Gastrocnemius medialis (tissue), 4 donors: ENCODE measurements at regions not wholly inside any gene's neighbourhood (a gene's known extent, or its start where the extent isn't known, plus 50 kb on each side); places are given as distances from the start of the nearest gene placed in this dataset.

ENCODE experiments used
- ATAC-seq, 2 donors: fragments of 150-250 bp; one replicate each; pipeline ENCODE4 v1.9.1; 2016
- DNase-seq, 2 donors: peaks; one replicate each; pipeline ENCODE4 v3.0.0-alpha.2; 2019
- H3K27ac ChIP-seq, 4 donors: fragments of 200-600 bp; sonication (generic); 1 replicate in 1 of 4; 2 replicates in 3 of 4; pipeline ENCODE4 v1.5.1; 2016 to 2018; ENCODE audit warnings: mild to moderate bottlenecking in 2 of 4, moderate library complexity in 1 of 4
- H3K27me3 ChIP-seq, 3 donors: fragments of 200-600 bp; sonication (generic) in 2 of 3; 1 replicate in 1 of 3; 2 replicates in 2 of 3; pipeline versions ENCODE4 v1.5.1 to v1.6.0; 2016 to 2019; ENCODE audit warnings: mild to moderate bottlenecking in 1 of 3, moderate library complexity in 1 of 3
- H3K36me3 ChIP-seq, 2 donors: fragments of 200-600 bp; sonication (generic) in 1 of 2; one replicate each; pipeline ENCODE4 v1.5.1; 2017 to 2018
- H3K4me1 ChIP-seq, 2 donors: fragments of 200-600 bp; sonication (generic) in 1 of 2; one replicate each; pipeline ENCODE4 v1.5.1; 2016 to 2017; ENCODE audit warnings: mild to moderate bottlenecking in 2 of 2
- H3K4me3 ChIP-seq, 4 donors: fragments of 200-600 bp; sonication (generic) in 3 of 4; 1 replicate in 1 of 4; 2 replicates in 3 of 4; pipeline ENCODE4 v1.5.1; 2016 to 2019; ENCODE audit warnings: mild to moderate bottlenecking in 2 of 4
- H3K9me3 ChIP-seq, 3 donors: fragments of 200-600 bp; sonication (generic) in 2 of 3; 1 replicate in 1 of 3; 2 replicates in 2 of 3; pipeline ENCODE4 v1.5.1; 2016 to 2019
- CTCF ChIP-seq, 5 experiments: fragments of 450-650 bp in 3 of 5; fragments of 200-600 bp in 2 of 5; sonication (generic) in 2 of 5; IDR thresholded peaks in 4 of 5; conservative IDR thresholded peaks in 1 of 5; 1 replicate in 4 of 5; 2 replicates in 1 of 5; pipeline ENCODE4 v1.5.1; 2016 to 2019; ENCODE audit warnings: antibody characterized with exemption in 5 of 5, mild to moderate bottlenecking in 3 of 5, moderate library complexity in 3 of 5
- POLR2A ChIP-seq, 2 donors: fragments of 450-650 bp; IDR thresholded peaks; one replicate each; pipeline ENCODE4 v1.6.1; 2017; ENCODE audit warnings: antibody characterized with exemption in 2 of 2, mild to moderate bottlenecking in 2 of 2, moderate library complexity in 2 of 2
- in situ Hi-C, 4 donors: fragments of 200-750 bp; cut with MboI; loops; one replicate each; pipeline versions ENCODE4 v1.15.0 to v1.8.0; 2017; ENCODE audit warnings: low sequenced_read_pairs in 4 of 4
- intact Hi-C: fragments of 100-400 bp; cut with DNase I; formaldehyde crosslinking; loops from one replicate; pipeline ENCODE4 v1.15.1; 2023; ENCODE audit warnings: low total_unique reads

DNA sequence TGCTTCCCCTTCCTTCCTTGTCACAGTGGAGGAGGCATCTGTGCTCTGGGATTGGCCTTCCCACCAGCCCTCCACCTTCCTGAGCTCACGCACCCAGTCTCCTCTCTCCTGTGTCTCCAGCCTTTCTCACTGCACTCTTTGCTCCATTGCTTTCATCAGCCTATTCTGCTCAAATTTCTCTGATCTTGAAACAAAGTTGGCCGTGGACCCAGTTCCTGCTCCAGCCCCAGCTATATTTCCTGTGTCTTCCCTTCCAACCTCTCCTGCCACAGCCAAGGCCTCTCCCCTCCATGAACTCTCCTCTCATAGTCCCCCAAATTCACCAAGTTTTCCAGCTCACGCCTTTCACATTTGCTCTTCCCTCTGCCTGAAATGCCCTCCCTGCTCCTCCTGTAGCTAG lies 226.6 kb upstream of the AGAP1 start:
- Histone ChIP-seq H3K4me1 (no peaks in the 10 kb centered on the region), H3K36me3 (no peaks in the 10 kb centered on the region), H3K4me3 (no peak overlapping the region), H3K9me3 (no peaks in the 10 kb centered on the region), H3K27ac (no peak overlapping the region), H3K27me3 (peaks cover 0 to 3% (median 0%) of the 10 kb centered on the region in 3 donors)
- intact Hi-C loops (no loop called here), in situ Hi-C loops (no loop called here)
- ATAC-seq (no peak), DNase-seq (no peak)
- no peak for TF ChIP-seq CTCF (IDR thresholded peaks at IDR 0.05 in 4 of 5, conservative IDR thresholded peaks at IDR 0.05 in 1 of 5)
- TF ChIP-seq POLR2A (IDR thresholded peaks at IDR 0.05) = no peak

DNA sequence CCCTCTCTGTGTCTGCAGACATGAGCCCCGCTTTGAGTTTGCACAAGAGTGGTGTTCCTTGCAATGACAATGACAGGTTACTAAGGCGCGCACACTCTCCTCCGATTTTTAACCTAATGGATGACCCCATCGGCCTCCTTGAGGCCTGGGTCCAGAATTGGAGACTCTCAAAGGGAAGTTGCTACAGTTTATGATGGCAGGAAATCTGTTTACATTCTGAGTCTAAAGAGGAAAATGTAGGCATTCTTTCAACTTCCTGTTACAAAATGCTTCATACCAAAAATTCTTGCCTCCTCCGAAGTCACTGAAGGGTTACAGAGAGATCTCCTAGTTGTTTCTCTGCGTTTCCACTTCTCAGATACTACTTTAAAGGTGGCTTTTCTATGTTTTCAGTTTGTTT lies 225.3 kb upstream of the AGAP1 start:
- no peaks in the 10 kb centered on the region for H3K9me3 ChIP-seq
- H3K27me3 ChIP-seq = no peaks in the 10 kb centered on the region
- H3K4me3 ChIP-seq = no peak overlapping the region
- H3K27ac ChIP-seq = no peak overlapping the region
- in situ Hi-C loops = no loop called here
- no peak for TF ChIP-seq CTCF (IDR thresholded peaks at IDR 0.05 in 4 of 5, conservative IDR thresholded peaks at IDR 0.05 in 1 of 5)
- TF ChIP-seq POLR2A (IDR thresholded peaks at IDR 0.05) = no peak
- intact Hi-C loops = no loop called here
- no peak for ATAC-seq
- no peaks in the 10 kb centered on the region for H3K36me3 ChIP-seq
- no peaks in the 10 kb centered on the region for H3K4me1 ChIP-seq
- no peak for DNase-seq

GRCh38 chr2:235270291-235270690 lies 223.6 kb upstream of the AGAP1 start:
- in situ Hi-C loops (no loop called here), intact Hi-C loops (no loop called here)
- H3K4me3 ChIP-seq = no peak overlapping the region
- TF ChIP-seq POLR2A (IDR thresholded peaks at IDR 0.05) (no peak), CTCF (IDR thresholded peaks at IDR 0.05 in 4 of 5, conservative IDR thresholded peaks at IDR 0.05 in 1 of 5) (no peak)
- H3K27me3 ChIP-seq = no peaks in the 10 kb centered on the region
- H3K4me1 ChIP-seq = no peaks in the 10 kb centered on the region
- ATAC-seq = no peak
- no peak for DNase-seq
- no peaks in the 10 kb centered on the region for H3K9me3 ChIP-seq
- no peaks in the 10 kb centered on the region for H3K36me3 ChIP-seq
- H3K27ac ChIP-seq = no peak overlapping the region

GRCh38 chr2:235270956-235271355 lies 222.9 kb upstream of the AGAP1 start:
- no peak for DNase-seq
- H3K36me3 ChIP-seq = no peaks in the 10 kb centered on the region
- intact Hi-C loops = no loop called here
- no peaks in the 10 kb centered on the region for H3K27me3 ChIP-seq
- no peak for TF ChIP-seq CTCF (IDR thresholded peaks at IDR 0.05 in 4 of 5, conservative IDR thresholded peaks at IDR 0.05 in 1 of 5)
- TF ChIP-seq POLR2A (IDR thresholded peaks at IDR 0.05) = no peak
- in situ Hi-C loops = no loop called here
- no peak for ATAC-seq
- no peak overlapping the region for H3K27ac ChIP-seq
- no peaks in the 10 kb centered on the region for H3K9me3 ChIP-seq
- H3K4me1 ChIP-seq = no peaks in the 10 kb centered on the region
- H3K4me3 ChIP-seq = no peak overlapping the region

- Histone ChIP-seq H3K4me3 (no peak overlapping the region), H3K4me1 (no peaks in the 10 kb centered on the region), H3K27ac (no peak overlapping the region), H3K9me3 (no peaks in the 10 kb centered on the region), H3K36me3 (no peaks in the 10 kb centered on the region), H3K27me3 (no peaks in the 10 kb centered on the region)
- TF ChIP-seq POLR2A (IDR thresholded peaks at IDR 0.05) = no peak
- no peak for TF ChIP-seq CTCF (IDR thresholded peaks at IDR 0.05 in 4 of 5, conservative IDR thresholded peaks at IDR 0.05 in 1 of 5)
- ATAC-seq (no peak), DNase-seq (no peak)
- in situ Hi-C loops = no loop called here
- intact Hi-C loops = no loop called here
These were observed 221.9 kb upstream of the AGAP1 start for GRCh38 chr2:235271936-235272335.
